HG03039 (cell line): ENCODE measurements at regions not wholly inside any gene's neighbourhood (a gene's known extent, or its start where the extent isn't known, plus 50 kb on each side); places are given as distances from the start of the nearest gene placed in this dataset.

Experiments
- ATAC-seq: cut with Tn5 transposase; IDR thresholded peaks from one replicate; pipeline ENCODE4 v1.9.1; 2021; ENCODE audit warnings: mild to moderate bottlenecking, moderate library complexity; ENCODE audit not compliant: unreplicated experiment

GRCh38 chr1:239675735-239676134, 289.4 kb downstream of the CHRM3 start:
- ATAC-seq, result no peak

DNA sequence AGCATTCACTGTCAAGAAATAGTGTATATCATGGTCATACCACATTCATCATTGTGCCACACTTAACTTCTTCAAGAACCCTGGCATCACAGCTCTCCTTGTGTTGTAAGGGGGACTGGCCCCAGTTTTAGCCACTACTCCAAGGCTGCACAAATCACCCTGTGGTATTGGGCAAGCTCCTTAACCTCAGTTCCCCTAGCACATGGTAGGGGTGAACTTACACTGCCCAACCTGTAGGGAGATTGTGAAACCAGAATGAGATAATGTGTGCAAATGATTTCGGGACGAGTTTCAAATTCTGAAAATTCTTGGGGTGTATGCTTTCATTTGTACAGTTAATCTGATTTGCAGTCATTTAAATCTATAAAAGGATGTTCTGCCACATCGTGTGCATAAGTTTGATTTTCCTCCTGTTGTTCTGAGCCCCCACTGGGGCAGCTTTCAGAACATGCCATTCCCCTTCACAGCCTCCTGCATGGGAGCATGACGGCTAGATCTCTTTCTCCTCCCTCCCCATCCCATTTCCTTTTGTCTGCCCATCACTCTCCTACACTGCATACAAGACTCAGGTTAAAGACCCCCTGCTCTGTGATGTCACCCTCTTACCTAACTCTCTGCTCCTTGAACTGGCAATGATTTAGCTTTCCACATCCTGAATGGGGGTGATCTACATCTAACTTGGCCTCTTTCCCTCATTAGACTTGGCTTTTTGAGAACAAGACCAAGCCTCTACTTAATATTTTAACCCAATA, 290.3 kb downstream of the CHRM3 start:
- ATAC-seq, result no peak

DNA sequence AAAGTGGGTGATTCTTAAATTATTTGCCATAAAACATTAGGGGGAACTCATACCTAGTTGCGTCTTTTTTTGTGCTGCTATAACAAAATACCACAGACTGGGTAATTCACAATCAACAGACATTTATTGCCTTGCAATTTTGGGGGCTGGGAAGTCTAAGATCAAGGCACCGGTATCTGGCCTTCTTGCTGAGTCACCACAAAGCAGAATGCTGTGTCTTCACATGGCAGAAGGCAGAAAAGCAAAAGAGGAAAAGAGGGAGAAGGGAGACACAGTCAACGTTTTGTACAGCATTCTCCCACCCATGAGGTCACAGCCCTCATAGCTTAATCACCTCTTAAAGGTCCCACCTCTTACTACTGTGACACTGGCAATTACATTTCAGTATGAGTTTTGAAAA, 291.0 kb downstream of the CHRM3 start:
- ATAC-seq, result no peak

DNA sequence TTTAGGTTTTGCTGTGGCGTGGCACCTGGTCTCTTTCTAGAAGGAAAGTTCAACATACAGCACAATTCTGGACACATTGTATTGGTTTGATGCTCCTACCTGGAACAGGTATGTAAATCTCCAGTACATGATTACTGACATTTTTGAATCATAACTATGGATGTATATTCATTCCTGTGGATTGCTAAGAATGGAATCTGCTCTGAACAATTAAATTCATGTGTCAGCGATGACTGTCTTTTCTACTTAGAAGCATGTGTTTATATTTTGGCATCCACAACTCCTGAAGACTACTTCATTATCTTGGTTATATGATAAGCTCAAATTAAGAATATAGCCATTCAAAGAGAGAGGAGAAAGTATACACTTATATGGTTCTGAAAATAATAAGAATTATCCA, 291.8 kb downstream of the CHRM3 start:
- ATAC-seq, result no peak

GRCh38 chr1:239682046-239682445, 295.7 kb downstream of the CHRM3 start:
- ATAC-seq, result no peak

DNA sequence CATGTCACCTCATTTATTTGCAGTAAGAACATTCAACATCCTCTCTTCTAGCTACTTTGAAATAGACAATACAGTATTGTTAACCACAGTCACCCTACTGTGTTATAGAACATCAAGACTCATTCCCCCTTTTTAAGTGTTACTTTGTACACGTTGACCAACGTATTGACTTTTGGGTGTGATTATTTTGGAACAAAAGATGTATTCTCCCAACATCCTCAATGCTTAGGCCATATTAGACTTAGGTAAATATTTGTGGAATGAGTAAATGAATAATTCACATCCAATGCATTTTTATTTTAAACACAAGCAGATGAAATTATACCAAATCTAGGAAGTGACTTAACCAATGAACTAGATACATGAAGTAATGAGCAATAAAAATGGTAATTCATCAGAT, 296.6 kb downstream of the CHRM3 start:
- no peak for ATAC-seq

DNA sequence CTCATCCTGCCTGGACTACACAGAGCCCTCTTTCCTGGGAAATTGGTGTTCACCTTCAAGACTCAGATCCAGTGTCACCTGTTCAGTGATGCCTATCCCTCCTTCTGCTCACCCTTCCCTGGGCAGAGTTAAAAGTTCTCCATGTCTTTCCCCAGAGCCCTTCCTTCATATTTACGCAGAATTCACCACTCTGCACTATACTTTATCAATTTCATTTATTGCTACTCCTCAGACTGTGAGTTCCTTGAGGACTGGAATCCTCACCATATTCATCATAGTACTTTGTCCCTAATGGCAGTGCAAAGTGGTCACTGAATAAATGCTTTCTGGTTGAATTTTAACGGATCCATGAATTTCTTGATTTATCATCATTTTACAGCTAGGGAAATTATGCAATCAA, 300.0 kb downstream of the CHRM3 start:
- ATAC-seq, result no peak

GRCh38 chr1:239696317-239696716, 309.9 kb downstream of the CHRM3 start:
- no peak for ATAC-seq

- no peak for ATAC-seq
Observed at GRCh38 chr1:239700667-239701066, 314.3 kb downstream of the CHRM3 start.

DNA sequence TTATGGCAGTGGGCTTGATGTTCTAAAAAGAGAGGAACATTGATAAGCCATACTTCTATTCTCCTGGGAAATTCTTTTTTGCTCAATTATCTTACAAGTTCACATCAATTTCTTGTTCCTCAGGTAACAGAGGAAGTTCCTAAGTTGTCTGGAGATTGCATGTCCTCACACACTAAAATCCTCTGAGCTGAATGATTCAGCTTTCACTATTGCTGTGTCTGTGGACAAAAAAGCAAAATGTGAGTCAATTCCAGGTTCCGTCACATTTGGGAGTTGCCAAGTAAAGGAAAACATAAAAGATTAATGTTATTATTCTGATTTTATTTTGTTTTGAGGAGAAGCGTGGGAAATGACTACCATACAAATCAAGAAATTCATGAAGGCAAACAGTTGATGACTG, 316.7 kb downstream of the CHRM3 start:
- no peak for ATAC-seq

GRCh38 chr1:239706245-239706892, 320.0 kb downstream of the CHRM3 start:
- no peak for ATAC-seq

- no peak for ATAC-seq
Observed at GRCh38 chr1:239707615-239708014, 321.2 kb downstream of the CHRM3 start.

- ATAC-seq, result no peak
Observed at GRCh38 chr1:239708622-239709021, 322.3 kb downstream of the CHRM3 start.

DNA sequence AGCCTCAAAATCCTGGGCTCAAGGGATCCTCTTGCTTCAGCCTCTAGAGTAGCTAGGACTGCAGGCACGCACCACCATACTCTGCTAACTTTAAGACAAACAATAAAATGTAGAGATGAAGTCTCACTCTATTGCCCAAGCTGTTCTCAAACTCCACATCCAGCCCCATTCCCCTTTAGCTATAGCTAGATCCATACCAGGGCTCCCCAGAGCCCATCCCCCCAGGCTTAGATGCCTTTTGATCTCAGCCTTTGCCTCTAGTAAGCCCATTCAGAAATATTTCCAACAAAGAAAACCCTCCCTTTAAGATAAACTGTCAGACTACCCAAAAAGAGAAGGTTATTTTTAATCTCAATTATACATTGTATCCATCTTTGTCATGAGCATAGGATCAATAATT, 325.4 kb downstream of the CHRM3 start:
- ATAC-seq, result no peak

DNA sequence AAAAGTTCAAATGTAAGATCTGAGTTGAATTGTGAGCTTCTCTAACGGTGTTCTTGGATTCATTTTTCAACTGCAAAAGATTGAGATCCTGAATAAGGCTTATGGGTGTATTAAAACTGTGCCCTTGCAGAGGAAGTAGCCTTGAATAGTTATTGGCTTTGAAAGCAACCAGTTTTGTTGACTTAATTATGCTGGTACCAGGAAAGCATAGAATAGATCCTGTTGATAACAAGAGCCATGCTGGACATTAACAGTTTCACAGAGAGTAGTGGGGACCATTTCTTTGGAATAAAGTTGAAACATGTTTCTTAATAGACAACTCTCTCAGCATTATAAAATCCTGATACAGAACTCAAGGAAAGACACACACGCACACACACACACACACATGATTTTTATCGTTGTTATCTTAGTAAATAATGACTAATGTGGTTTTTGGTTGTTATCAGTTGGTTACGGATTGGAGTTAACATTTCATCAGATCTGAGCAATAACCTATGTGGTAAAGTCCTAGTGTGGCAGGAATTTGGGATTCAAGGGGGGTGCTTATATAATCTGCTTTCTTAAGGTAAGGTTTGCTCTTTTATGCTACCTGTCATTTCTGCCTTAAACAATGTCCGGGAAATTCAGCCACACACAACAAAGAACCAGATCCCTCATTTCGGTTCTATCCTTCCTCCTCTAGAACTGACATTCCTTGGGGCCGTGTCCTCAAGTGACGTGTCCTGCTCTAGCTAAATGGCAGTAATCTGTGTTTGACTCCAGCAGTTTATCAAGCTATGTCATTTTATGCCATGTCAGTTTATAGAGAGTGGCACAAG, 330.9 kb downstream of the CHRM3 start:
- ATAC-seq, result no peak

DNA sequence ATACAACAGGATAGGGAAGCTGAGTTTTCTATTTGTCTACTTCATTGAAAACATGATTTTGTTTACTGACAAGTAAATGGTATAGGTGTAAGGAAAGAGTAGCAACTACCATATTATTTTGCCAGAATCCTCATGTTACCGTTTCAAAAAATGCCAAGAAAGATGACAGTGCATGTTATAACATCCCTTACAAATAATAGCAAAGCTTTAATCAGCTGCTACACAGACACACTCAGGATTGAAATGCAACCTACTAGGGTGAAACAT, 331.5 kb downstream of the CHRM3 start:
- no peak for ATAC-seq

DNA sequence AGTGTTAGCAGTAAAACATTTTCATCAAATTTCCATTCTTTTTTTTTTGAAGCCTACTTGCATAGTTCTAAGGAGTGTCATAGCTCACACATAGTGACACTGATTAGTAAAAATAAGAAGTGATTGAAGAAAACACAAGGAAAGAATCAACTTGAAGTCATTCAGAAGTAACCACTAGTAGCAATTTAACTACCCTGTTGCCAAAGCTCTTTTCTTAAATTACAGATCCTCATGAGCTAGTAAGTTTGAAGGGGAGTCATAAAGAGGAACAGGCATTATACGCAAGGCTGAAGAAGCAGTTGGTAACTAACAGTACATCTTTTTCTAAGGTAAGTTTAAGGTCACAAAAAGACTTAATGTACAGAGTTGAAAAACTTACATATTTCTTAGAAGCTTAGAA, 332.2 kb downstream of the CHRM3 start:
- ATAC-seq, result no peak

DNA sequence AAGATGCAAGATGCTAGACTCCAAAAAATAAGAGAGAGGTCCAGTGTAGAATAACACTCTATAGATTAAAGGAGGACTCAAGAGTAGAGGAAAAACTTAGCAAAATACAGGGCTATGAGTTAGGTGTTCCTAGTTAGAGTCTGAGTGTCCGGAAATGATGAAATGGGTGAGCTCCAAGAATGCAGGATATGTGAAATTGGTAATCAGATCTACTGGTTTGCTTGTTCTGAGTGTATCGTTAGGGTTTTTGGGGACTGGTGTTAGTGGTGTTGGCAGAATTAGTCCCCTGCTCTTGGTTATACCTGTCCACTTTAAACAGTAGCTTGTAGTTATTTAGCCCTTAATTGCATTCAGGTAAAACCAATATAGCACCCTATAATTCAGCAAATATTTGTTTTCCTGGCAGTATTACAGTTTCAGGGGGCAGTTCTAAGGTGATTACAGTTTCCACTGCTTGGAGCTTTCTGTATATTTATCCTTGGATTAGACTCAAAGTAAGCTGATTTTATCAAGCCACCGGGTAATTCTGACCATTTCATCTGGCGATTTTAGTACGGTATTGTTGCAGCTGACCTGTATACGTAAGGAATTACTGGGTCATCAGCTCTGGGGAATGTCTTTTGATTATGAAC, 332.7 kb downstream of the CHRM3 start:
- ATAC-seq, result no peak

- ATAC-seq, result no peak
Observed at GRCh38 chr1:239719642-239720258, 333.4 kb downstream of the CHRM3 start.

DNA sequence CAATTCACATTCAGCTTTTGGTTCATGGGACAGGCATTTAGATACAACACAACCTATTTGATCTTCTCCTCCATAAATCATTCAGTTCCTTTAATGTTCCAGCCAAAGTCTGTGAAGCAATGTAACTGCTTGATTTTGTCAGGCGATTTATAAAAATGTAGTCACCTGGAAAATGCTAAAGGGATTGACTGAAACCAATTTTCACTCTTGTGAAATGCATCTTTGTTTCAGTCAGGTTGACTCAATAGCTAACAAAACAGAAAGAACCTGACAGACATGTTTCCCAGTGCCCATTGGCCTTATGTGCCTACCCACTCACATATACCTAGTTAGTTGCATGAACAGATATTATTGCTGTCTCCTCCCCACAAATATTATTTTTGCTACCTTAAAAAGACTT, 335.7 kb downstream of the CHRM3 start:
- no peak for ATAC-seq

DNA sequence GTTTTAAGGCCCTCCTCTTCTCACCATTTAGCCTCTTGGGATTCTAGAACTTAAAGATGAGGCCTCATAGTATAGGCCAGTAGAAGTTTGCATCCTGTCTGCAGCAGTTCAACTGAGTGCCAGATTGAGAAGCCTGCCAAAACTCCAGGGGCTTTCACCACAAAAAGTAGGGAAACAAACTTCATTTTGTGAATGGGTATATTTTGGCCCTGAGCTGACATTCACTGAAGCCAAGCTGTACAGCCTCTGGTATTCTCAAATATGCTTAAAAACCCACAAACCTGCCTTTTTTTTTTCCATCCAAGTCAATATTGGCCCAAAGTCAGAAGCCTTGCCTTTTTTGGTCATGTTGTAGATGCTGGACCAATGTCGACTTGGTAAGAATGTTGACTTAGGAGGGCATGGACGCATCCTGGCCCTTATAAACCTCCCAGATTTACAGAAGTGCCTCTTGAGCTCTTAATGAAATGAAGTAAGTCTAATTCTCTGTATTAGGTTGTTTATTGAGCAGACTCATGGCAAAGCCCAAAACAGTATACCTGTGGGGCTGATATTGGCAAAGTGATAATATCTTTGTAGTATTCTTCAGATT, 337.5 kb downstream of the CHRM3 start:
- no peak for ATAC-seq
